Sigmoid colon (tissue), 4 donors: ENCODE measurements at regions not wholly inside any gene's neighbourhood (a gene's known extent, or its start where the extent isn't known, plus 50 kb on each side); places are given as distances from the start of the nearest gene placed in this dataset.

ENCODE experiments used
- POLR2A ChIP-seq, 2 donors: fragments of 450-650 bp; IDR thresholded peaks; one replicate each; pipeline ENCODE4 v1.6.1; 2016; ENCODE audit warnings: antibody characterized with exemption in 2 of 2, mild to moderate bottlenecking in 2 of 2, moderate library complexity in 2 of 2
- POLR2AphosphoS5 ChIP-seq, 4 donors: sonication (generic); formaldehyde crosslinking; IDR thresholded peaks; one replicate each; pipeline ENCODE4 v1.6.1; 2017; ENCODE audit warnings: antibody characterized with exemption in 4 of 4

DNA sequence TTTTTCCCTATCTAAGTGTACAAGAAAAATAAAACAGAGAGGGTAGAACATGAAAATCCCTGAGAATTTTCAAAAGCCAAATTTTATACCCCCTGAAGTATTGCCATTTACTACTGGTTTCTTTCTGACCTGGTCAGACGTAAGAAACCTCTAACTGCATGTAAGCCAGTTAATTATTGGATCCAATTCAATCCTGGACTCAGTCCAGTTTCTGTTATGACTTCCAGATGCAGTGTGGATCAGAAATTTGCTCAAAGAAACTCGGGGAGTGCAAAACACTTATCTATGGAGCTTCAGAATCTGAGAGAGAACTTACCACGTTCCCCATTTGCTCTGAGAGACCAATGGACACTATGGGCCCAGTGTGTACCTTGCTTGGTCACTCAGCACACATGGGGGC is 383.5 kb downstream of the KLHL4 start:
- no peak for TF ChIP-seq POLR2AphosphoS5 (IDR thresholded peaks at IDR 0.05)
- TF ChIP-seq POLR2A (IDR thresholded peaks at IDR 0.05) = no peak
